Calu3 (cell line): ENCODE measurements at regions not wholly inside any gene's neighbourhood (a gene's known extent, or its start where the extent isn't known, plus 50 kb on each side); places are given as distances from the start of the nearest gene placed in this dataset.

Experiments used
- BruUV-seq: library from RNA; stranded (reverse); fragments of 400-500 nt; replicated peaks from 2 replicates; lab custom pipeline; 2021; lab: Mats Ljungman, UMichigan
- CTCF ChIA-PET: fragments of 300-600 bp; sonication (Branson Sonifier 250); formaldehyde crosslinking; loops from one replicate; lab custom pipeline; 2022; ENCODE audit warnings: antibody characterized with exemption; lab: Charles Lee
- DNase-seq: peaks from one replicate; pipeline ENCODE4 v3.0.0; 2022
- H3K27ac Mint-ChIP-seq: one replicate; pipeline ENCODE4 v1.8.0; 2022; ENCODE audit warnings: mixed read lengths; ENCODE audit not compliant: unreplicated experiment
- H3K27me3 Mint-ChIP-seq: one replicate; pipeline ENCODE4 v1.8.0; 2022; ENCODE audit warnings: mixed read lengths; ENCODE audit not compliant: unreplicated experiment
- H3K36me3 Mint-ChIP-seq: one replicate; pipeline ENCODE4 v1.8.0; 2022; ENCODE audit warnings: mild to moderate bottlenecking, moderate library complexity, mixed read lengths; ENCODE audit not compliant: insufficient read depth, unreplicated experiment
- H3K4me1 Mint-ChIP-seq: one replicate; pipeline ENCODE4 v1.8.0; 2022; ENCODE audit warnings: mild to moderate bottlenecking, low read depth, mixed read lengths; ENCODE audit not compliant: unreplicated experiment
- H3K4me3 Mint-ChIP-seq: one replicate; pipeline ENCODE4 v1.8.0; 2022; ENCODE audit warnings: mild to moderate bottlenecking, low read depth, moderate library complexity, mixed read lengths; ENCODE audit not compliant: unreplicated experiment
- H3K9me3 Mint-ChIP-seq: one replicate; pipeline ENCODE4 v1.8.0; 2022; ENCODE audit warnings: low read depth, mixed read lengths; ENCODE audit not compliant: unreplicated experiment
- intact Hi-C: fragments of 100-400 bp; cut with micrococcal nuclease; formaldehyde crosslinking; loops from one replicate; pipeline ENCODE4 v1.10.0; 2022; ENCODE audit not compliant: unreplicated experiment
- TF ChIP-seq, protein P1 (sequence below): fragments of 200-600 bp; IDR thresholded peaks from one replicate; pipeline ENCODE4 v1.8.0; 2022; ENCODE audit warnings: antibody characterized with exemption; ENCODE audit not compliant: unreplicated experiment

DNA sequence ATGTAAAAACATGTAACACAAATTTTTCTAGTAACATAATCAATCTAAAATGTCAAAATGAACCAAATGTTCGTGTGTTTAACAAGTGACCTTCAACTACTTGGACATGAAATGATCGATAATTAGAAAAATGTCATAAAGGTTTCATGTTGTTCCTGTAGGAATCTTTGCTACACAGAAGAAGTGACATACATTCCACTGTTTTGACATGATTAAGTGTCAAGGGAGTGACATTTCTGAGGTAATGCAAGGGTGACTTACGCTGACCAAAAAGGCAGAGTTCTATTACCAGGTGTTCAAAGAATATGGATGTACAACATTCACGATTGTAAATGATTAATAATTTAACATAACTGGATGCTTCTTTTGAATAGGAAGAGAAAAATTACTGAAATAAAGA, 131.1 kb upstream of the ROBO1 start:
- no TSS peak for BruUV-seq
- Mint-ChIP-seq H3K9me3 (no peaks in the 10 kb centered on the region), H3K4me1 (no peaks in the 10 kb centered on the region), H3K27me3 (no peaks in the 10 kb centered on the region), H3K36me3 (no peaks in the 10 kb centered on the region), H3K27ac (no peak overlapping the region), H3K4me3 (no peak overlapping the region)
- TF ChIP-seq, protein P1, sequence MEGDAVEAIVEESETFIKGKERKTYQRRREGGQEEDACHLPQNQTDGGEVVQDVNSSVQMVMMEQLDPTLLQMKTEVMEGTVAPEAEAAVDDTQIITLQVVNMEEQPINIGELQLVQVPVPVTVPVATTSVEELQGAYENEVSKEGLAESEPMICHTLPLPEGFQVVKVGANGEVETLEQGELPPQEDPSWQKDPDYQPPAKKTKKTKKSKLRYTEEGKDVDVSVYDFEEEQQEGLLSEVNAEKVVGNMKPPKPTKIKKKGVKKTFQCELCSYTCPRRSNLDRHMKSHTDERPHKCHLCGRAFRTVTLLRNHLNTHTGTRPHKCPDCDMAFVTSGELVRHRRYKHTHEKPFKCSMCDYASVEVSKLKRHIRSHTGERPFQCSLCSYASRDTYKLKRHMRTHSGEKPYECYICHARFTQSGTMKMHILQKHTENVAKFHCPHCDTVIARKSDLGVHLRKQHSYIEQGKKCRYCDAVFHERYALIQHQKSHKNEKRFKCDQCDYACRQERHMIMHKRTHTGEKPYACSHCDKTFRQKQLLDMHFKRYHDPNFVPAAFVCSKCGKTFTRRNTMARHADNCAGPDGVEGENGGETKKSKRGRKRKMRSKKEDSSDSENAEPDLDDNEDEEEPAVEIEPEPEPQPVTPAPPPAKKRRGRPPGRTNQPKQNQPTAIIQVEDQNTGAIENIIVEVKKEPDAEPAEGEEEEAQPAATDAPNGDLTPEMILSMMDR = no peak
- CTCF ChIA-PET = no interaction called here
- no peak for DNase-seq
- intact Hi-C loops = no loop called here

DNA sequence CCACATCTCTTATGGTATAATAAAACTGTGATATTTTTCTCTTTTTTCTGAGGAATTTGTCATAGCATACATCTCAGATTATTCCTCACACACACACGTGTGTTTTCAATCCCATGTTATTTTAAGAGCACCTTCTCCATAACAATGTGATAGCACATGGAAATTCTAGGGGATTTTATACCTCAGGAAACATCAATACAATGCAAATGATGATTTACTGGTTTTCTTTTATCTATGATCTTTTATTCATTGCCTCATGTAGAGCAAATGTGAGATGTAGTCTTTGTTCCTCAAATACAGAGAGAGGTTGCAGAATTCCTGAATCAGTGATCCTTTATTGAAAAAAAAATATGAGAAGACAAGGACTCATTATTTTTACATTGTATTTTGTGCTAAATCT, 128.3 kb upstream of the ROBO1 start:
- no peaks in the 10 kb centered on the region for H3K4me1 Mint-ChIP-seq
- H3K4me3 Mint-ChIP-seq = no peak overlapping the region
- H3K27me3 Mint-ChIP-seq = no peaks in the 10 kb centered on the region
- CTCF ChIA-PET = no interaction called here
- no TSS peak for BruUV-seq
- TF ChIP-seq, protein P1 = no peak
- DNase-seq = no peak
- H3K9me3 Mint-ChIP-seq = no peaks in the 10 kb centered on the region
- no peaks in the 10 kb centered on the region for H3K36me3 Mint-ChIP-seq
- intact Hi-C loops = no loop called here
- no peak overlapping the region for H3K27ac Mint-ChIP-seq

DNA sequence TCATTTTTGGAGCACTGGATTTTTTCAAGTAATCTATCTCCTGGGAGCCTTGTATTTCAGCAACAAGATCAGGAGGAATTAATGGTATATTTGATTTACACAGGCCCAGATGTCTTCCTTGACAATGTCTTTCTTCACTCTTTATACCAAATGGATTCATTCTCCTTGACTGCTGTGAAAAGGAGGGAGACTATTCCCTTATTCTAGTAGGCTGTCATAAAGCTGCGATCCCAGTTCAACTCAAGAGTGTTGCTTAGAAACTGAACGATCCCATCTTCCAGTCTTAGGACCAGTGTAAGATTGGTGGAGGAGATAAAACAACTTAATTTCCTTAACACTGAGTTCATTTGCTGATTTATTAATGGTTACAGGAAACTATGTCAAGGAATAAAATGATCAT, 119.4 kb upstream of the ROBO1 start:
- Mint-ChIP-seq H3K4me3 (no peak overlapping the region), H3K27ac (no peak overlapping the region), H3K9me3 (no peaks in the 10 kb centered on the region), H3K36me3 (no peaks in the 10 kb centered on the region), H3K27me3 (no peaks in the 10 kb centered on the region), H3K4me1 (no peaks in the 10 kb centered on the region)
- BruUV-seq = no TSS peak
- CTCF ChIA-PET = no interaction called here
- intact Hi-C loops = loop anchor here (10.0 kb wide), 1 partner anchor 82 kb away; no protein-coding TSS in a partner anchor
- TF ChIP-seq, protein P1 = no peak
- no peak for DNase-seq

DNA sequence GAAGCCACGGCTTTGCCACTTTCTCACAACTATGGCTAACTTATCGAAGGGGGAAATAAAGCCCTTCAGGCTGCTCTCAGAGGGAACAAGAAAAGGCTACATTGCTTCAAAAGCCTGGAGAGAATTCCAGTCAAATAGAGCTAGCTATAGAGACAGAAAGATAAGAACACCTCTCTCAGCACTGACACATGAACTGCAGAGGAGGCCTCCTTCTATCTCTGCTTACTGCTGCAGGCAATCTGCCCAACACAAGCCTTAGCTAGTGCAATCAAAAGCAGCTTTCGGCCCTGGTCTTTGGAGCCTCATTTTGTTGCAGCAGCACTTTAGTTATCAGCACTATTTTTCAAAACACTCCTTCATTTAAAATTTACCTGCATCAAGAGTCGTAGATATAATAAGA, 118.4 kb upstream of the ROBO1 start:
- no peak for DNase-seq
- no peaks in the 10 kb centered on the region for H3K27me3 Mint-ChIP-seq
- intact Hi-C loops = loop anchor here (10.0 kb wide), 1 partner anchor 81 kb away; no protein-coding TSS in a partner anchor
- TF ChIP-seq, protein P1 = no peak
- H3K4me3 Mint-ChIP-seq = no peak overlapping the region
- H3K4me1 Mint-ChIP-seq = no peaks in the 10 kb centered on the region
- CTCF ChIA-PET = no interaction called here
- no TSS peak for BruUV-seq
- no peaks in the 10 kb centered on the region for H3K9me3 Mint-ChIP-seq
- no peak overlapping the region for H3K27ac Mint-ChIP-seq
- H3K36me3 Mint-ChIP-seq = no peaks in the 10 kb centered on the region
